ENCODE measurements at regions not wholly inside any gene's neighbourhood (a gene's known extent, or its start where the extent isn't known, plus 50 kb on each side); places are given as distances from the start of the nearest gene placed in this dataset.

DNA sequence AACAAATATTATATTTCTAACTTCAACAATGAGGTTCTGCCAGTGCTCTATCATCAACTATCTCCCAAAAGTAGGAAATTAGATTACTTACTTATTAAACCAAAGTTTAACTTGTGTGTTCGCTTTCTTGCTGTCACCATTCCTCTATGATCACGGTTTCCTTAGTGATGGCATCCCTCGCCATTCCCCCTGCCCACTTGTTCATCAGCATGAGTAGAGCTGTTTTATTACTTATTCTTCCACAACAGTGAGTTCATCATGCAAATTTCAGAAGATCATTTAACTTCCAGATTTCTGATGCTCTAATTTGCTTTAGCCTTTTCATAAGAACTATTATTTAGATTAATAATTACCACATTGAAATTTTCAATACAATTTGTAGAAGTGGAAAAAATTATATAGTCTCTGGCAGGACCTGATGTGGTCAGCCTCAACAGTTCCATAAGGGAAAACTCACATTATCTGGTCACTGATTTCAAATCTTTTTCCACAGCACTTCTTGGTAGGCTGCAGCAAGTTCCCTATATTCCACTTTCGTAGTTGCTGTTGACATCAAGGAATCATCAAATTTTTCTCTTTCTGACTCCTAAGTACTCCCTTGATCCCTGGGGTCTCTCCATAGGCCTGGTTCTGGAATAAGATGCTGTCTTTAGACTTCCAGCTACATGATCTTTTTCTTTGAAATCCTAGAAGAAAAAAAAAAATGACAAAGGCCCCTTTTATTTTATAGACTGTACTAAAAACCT lies 174.6 kb downstream of the RASSF9 start:
- H3K9me3 ChIP-seq = no peaks in the 10 kb centered on the region
- TF ChIP-seq, protein P1, sequence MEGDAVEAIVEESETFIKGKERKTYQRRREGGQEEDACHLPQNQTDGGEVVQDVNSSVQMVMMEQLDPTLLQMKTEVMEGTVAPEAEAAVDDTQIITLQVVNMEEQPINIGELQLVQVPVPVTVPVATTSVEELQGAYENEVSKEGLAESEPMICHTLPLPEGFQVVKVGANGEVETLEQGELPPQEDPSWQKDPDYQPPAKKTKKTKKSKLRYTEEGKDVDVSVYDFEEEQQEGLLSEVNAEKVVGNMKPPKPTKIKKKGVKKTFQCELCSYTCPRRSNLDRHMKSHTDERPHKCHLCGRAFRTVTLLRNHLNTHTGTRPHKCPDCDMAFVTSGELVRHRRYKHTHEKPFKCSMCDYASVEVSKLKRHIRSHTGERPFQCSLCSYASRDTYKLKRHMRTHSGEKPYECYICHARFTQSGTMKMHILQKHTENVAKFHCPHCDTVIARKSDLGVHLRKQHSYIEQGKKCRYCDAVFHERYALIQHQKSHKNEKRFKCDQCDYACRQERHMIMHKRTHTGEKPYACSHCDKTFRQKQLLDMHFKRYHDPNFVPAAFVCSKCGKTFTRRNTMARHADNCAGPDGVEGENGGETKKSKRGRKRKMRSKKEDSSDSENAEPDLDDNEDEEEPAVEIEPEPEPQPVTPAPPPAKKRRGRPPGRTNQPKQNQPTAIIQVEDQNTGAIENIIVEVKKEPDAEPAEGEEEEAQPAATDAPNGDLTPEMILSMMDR (IDR thresholded peaks at IDR 0.05) = no peak
- DNase-seq (no peak), ATAC-seq (no peak)
- 87 to 90% (median 87%) methylated on average over 4 of the region's 4 CpGs for WGBS, 3 donors
- no peak overlapping the region for H3K27ac ChIP-seq
- no peaks in the 10 kb centered on the region for H3K27me3 ChIP-seq (ENCODE audit: insufficient read depth in 3 of 3, low read length in 2 of 3)
- no peaks in the 10 kb centered on the region for H3K4me1 ChIP-seq
- H3K36me3 ChIP-seq (ENCODE audit: insufficient read depth in 1 of 2, low read depth in 1 of 2) = no peaks in the 10 kb centered on the region
- intact Hi-C loops (cut with DNase I) = no loop called here
- no peak overlapping the region for H3K4me3 ChIP-seq

DNA sequence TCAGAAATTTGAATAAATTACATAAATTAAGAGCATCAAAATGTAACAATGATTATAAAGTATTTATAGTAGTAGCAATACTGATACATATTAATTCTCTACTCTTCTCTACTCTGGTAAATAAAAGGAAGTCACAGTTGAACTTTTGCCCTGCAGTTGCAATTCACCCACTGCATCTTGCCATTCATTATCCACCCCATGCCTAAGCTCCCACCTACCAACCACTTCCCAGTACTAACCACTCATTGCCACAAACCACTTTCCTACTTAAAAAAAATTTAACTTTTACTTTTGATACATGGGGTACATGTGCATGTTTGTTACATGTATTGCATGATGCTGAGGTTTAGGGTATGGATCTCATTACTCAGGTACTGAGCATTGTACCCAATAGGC lies 174.0 kb downstream of the RASSF9 start:
- H3K4me1 ChIP-seq = no peaks in the 10 kb centered on the region
- intact Hi-C loops (cut with DNase I) = no loop called here

DNA sequence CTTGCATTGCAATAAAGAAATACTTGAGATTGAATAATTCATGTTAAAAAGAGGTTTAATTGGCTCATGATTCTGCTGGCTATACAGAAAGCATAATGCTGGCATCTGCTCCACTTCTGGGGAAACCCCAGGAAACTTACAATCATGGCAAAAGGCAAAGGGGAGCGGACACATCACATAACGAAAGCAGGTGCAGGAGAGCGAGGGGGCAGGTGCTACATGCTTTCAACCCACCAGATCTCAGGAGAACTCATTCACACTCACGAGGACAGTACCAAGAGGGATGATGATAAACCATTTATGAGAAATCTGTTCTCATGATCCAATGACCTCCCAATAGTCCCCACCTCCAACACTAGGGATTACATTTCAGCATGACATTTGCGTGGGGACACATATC lies 172.6 kb downstream of the RASSF9 start:
- no peaks in the 10 kb centered on the region for H3K9me3 ChIP-seq
- TF ChIP-seq, protein P1 (IDR thresholded peaks at IDR 0.05) = no peak
- H3K4me3 ChIP-seq = no peak overlapping the region
- DNase-seq = no peak
- no peaks in the 10 kb centered on the region for H3K27me3 ChIP-seq (ENCODE audit: insufficient read depth in 3 of 3, low read length in 2 of 3)
- no peak overlapping the region for H3K27ac ChIP-seq
- ATAC-seq = no peak
- WGBS, 3 donors = 65 to 80% (median 79%) methylated on average over 5 of the region's 5 CpGs
- H3K36me3 ChIP-seq (ENCODE audit: insufficient read depth in 1 of 2, low read depth in 1 of 2) = no peaks in the 10 kb centered on the region
- no peaks in the 10 kb centered on the region for H3K4me1 ChIP-seq
- intact Hi-C loops (cut with DNase I) = no loop called here

More for the DNA sequence above, 174.0 kb downstream of the RASSF9 start:
- Histone ChIP-seq H3K9me3 (no peaks in the 10 kb centered on the region), H3K27ac (no peak overlapping the region), H3K4me3 (no peak overlapping the region), H3K36me3 (ENCODE audit: insufficient read depth in 1 of 2, low read depth in 1 of 2) (no peaks in the 10 kb centered on the region), H3K27me3 (ENCODE audit: insufficient read depth in 3 of 3, low read length in 2 of 3) (no peaks in the 10 kb centered on the region)
- no peak for DNase-seq
- TF ChIP-seq, protein P1 (IDR thresholded peaks at IDR 0.05) = no peak
- no peak for ATAC-seq

DNA sequence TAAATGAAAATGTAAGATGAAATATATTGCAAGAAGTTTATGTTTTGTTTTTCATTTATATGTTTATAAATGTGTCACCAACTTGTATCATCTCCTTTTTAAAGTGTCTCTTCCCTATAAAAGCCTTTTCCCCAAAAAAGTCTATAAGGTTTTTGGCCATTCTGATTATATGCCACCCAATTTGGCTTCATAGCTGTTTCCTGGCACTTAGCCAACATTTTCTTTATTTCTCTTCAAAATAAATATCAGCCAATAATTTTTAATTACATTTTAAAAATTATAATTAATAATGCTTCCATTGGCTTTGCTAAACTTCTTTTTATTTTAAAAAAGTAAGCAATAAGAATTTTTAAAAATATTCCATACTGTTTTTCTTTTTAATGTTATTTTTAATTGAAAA lies 171.8 kb downstream of the RASSF9 start:
- no peaks in the 10 kb centered on the region for H3K4me1 ChIP-seq
- intact Hi-C loops (cut with DNase I) = no loop called here
- H3K36me3 ChIP-seq (ENCODE audit: insufficient read depth in 1 of 2, low read depth in 1 of 2) = no peaks in the 10 kb centered on the region
- H3K9me3 ChIP-seq = no peaks in the 10 kb centered on the region
- H3K27me3 ChIP-seq (ENCODE audit: insufficient read depth in 3 of 3, low read length in 2 of 3) = no peaks in the 10 kb centered on the region
- no peak for DNase-seq
- TF ChIP-seq, protein P1 (IDR thresholded peaks at IDR 0.05) = no peak
- no peak overlapping the region for H3K4me3 ChIP-seq
- no peak for ATAC-seq
- H3K27ac ChIP-seq = no peak overlapping the region

DNA sequence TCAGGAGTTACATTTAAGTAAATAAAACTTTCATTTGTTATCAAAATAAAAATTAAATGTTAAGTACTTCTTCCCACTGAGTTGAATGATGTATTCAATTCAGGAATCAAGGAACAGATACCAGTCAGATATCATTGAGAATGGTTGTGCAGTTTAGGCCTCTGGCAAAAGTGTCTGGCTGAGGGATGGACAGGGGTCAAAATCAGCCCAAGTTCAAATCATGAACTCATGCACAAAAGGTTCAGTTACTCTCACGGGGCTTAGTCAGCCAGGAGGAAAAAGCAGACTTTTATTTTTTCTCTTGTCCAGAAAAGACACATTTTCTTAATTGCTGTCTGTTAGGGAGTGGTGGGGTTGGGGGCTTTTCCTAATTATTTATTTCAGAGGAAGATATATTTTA lies 166.3 kb downstream of the RASSF9 start:
- Histone ChIP-seq H3K27ac (no peak overlapping the region), H3K4me3 (no peak overlapping the region), H3K4me1 (no peaks in the 10 kb centered on the region), H3K27me3 (ENCODE audit: insufficient read depth in 3 of 3, low read length in 2 of 3) (no peaks in the 10 kb centered on the region), H3K9me3 (no peaks in the 10 kb centered on the region), H3K36me3 (ENCODE audit: insufficient read depth in 1 of 2, low read depth in 1 of 2) (no peaks in the 10 kb centered on the region)
- WGBS, 3 donors = 55 to 66% (median 57%) methylated on average over 1 of the region's 1 CpG
- no peak for ATAC-seq
- intact Hi-C loops (cut with DNase I) = no loop called here
- no peak for DNase-seq
- TF ChIP-seq, protein P1 (IDR thresholded peaks at IDR 0.05) = no peak
